ENCODE measurements at regions not wholly inside any gene's neighbourhood (a gene's known extent, or its start where the extent isn't known, plus 50 kb on each side); places are given as distances from the start of the nearest gene placed in this dataset.

- H2BK15ac ChIP-seq (ENCODE audit: low read depth, low read length): no peak overlapping the region
- no peak overlapping the region for H3K27ac ChIP-seq (ENCODE audit: insufficient read length, low read depth, low read length)
- no peaks in the 10 kb centered on the region for H3K79me2 ChIP-seq (ENCODE audit: insufficient read depth, low read length)
- no peak overlapping the region for H3K56ac ChIP-seq (ENCODE audit: insufficient read length, low read depth, low read length)
- Mint-ChIP-seq H3K27me3 (ENCODE audit: low read depth) (no peaks in the 10 kb centered on the region), H3K36me3 (ENCODE audit: insufficient read depth in 1 of 3, low read depth in 3 of 3) (no peaks in the 10 kb centered on the region), H3K4me1 (peaks cover 34 to 42% of the 10 kb centered on the region in 2 experiments), H3K27ac (no peak overlapping the region), H3K9me3 (no peaks in the 10 kb centered on the region), H3K4me3 (no peak overlapping the region)
- H2BK120ac ChIP-seq (ENCODE audit: low read depth, low read length, poor library complexity, severe bottlenecking): no peak overlapping the region
- H2BK20ac ChIP-seq (ENCODE audit: low read depth, low read length, poor library complexity, severe bottlenecking): no peak overlapping the region
- H3K27me3 ChIP-seq (ENCODE audit: insufficient read depth, low read length): no peaks in the 10 kb centered on the region
- no peak overlapping the region for H4K5ac ChIP-seq (ENCODE audit: insufficient read length, low read depth, low read length)
- H4K20me1 ChIP-seq (ENCODE audit: control insufficient read depth, insufficient read depth, insufficient read length): no peaks in the 10 kb centered on the region
- no peak overlapping the region for H3K4ac ChIP-seq (ENCODE audit: low read depth, low read length)
- H3K79me1 ChIP-seq (ENCODE audit: insufficient read depth, low read depth, low read length, poor library complexity, severe bottlenecking): no peaks in the 10 kb centered on the region
- no peak overlapping the region for H2AK5ac ChIP-seq (ENCODE audit: insufficient read length, low read length)
- no peak overlapping the region for H3K18ac ChIP-seq (ENCODE audit: insufficient read length, low read depth, low read length)
- H3K14ac ChIP-seq (ENCODE audit: insufficient read depth, low read length): no peak overlapping the region
- H2AFZ ChIP-seq (ENCODE audit: low read length): no peak overlapping the region
- H2BK12ac ChIP-seq (ENCODE audit: insufficient read length, low read depth, low read length): no peak overlapping the region
- H4K91ac ChIP-seq (ENCODE audit: insufficient read length, low read depth, low read length): no peak overlapping the region
- no peak for DNase-seq
- WGBS (ENCODE audit: extremely low coverage, insufficient read length, low lambda C conversion rate): no CpG with 5 or more reads among the region's 8 CpGs
- H3K23me2 ChIP-seq (ENCODE audit: insufficient read length, low read depth, low read length, poor library complexity, severe bottlenecking): no peaks in the 10 kb centered on the region
- H3K4me1 ChIP-seq (ENCODE audit: insufficient read depth, low read length): no peaks in the 10 kb centered on the region
- H3T11ph ChIP-seq (ENCODE audit: low read length): no peak overlapping the region
- no peak for TF ChIP-seq CTCF (conservative IDR thresholded peaks at IDR 0.05)
- no peak overlapping the region for H2BK5ac ChIP-seq (ENCODE audit: insufficient read length, low read length)
- H4K8ac ChIP-seq (replicated peaks; ENCODE audit: insufficient read length, low read depth, low read length): no peak overlapping the region
- no peak overlapping the region for H3K4me2 ChIP-seq (ENCODE audit: insufficient read depth, insufficient read length, low read length)
- H3K9me3 ChIP-seq (ENCODE audit: control insufficient read depth, low read depth, low read length): no peaks in the 10 kb centered on the region
- no peak overlapping the region for H3K9ac ChIP-seq (ENCODE audit: extremely low read depth, insufficient read length, low read length)
- H3K23ac ChIP-seq (ENCODE audit: insufficient read length, low read depth, low read length): no peak overlapping the region
Observed at GRCh38 chr2:143822736-143823135, 693.5 kb downstream of the ARHGAP15 start.

All from H9 (cell line).